Cardiac muscle cell (in vitro differentiated cells and primary cell): ENCODE measurements at regions not wholly inside any gene's neighbourhood (a gene's known extent, or its start where the extent isn't known, plus 50 kb on each side); places are given as distances from the start of the nearest gene placed in this dataset.

ENCODE experiments used
- DNase-seq, 2 donors: peaks; one replicate each; pipeline versions ENCODE4 v3.0.0 to v3.0.0-alpha.2; 2010 to 2017; ENCODE audit warnings: low read depth in 1 of 2, low spot score in 1 of 2
- H3K27ac ChIP-seq: fragments of 200-600 bp; sonication (generic); 2 replicates; pipeline ENCODE4 v1.5.1; 2016
- H3K27me3 ChIP-seq: fragments of 200-600 bp; sonication (generic); 2 replicates; pipeline ENCODE4 v1.6.0; 2016; ENCODE audit warnings: control low read depth
- H3K36me3 ChIP-seq: fragments of 200-600 bp; sonication (generic); 2 replicates; pipeline ENCODE4 v1.5.1; 2016; ENCODE audit warnings: control low read depth
- H3K4me1 ChIP-seq: fragments of 200-600 bp; sonication (generic); 2 replicates; pipeline ENCODE4 v1.8.1; 2017; ENCODE audit warnings: low read depth, mild to moderate bottlenecking, mixed run types
- H3K4me3 ChIP-seq: fragments of 200-600 bp; sonication (generic); 2 replicates; pipeline ENCODE4 v1.5.1; 2016; ENCODE audit warnings: mild to moderate bottlenecking
- H3K9me3 ChIP-seq: fragments of 200-600 bp; sonication (generic); 2 replicates; pipeline ENCODE4 v1.5.1; 2017; ENCODE audit warnings: low read depth, mild to moderate bottlenecking, control low read depth
- CTCF ChIP-seq: IDR thresholded peaks from 2 replicates; pipeline ENCODE4 v1.5.1; 2012; ENCODE audit warnings: low read depth, mild to moderate bottlenecking, low read length

- Histone ChIP-seq H3K4me1 (no peaks in the 10 kb centered on the region), H3K27ac (peak overlapping the region; percentile 9), H3K9me3 (no peaks in the 10 kb centered on the region), H3K27me3 (no peaks in the 10 kb centered on the region), H3K4me3 (no peak overlapping the region), H3K36me3 (no peaks in the 10 kb centered on the region)
- TF ChIP-seq CTCF = no peak
- no peak for DNase-seq
Measured at GRCh38 chr6:139439349-139439748, 64.9 kb upstream of the CITED2 start.

DNA sequence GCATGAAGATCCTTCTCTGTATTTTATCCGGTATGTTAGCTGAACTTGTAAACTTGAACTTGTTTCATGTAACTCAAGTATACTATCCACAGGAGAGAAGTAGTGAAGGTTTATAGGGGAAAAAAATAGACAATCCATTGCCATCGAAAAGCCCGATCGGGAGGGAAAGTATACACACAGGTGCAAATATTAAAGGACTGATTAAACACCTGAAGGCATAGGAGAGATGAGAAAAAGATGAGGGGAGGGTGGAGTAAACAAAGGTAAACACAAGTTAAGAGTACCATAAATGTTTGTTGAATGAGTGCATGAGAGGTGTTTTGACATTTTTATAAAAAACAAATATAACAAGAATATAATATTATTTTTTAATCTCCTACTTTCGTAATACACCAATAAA lies 64.3 kb upstream of the CITED2 start:
- no peak for TF ChIP-seq CTCF
- Histone ChIP-seq H3K4me1 (no peaks in the 10 kb centered on the region), H3K4me3 (no peak overlapping the region), H3K27ac (no peak overlapping the region), H3K9me3 (no peaks in the 10 kb centered on the region), H3K36me3 (no peaks in the 10 kb centered on the region), H3K27me3 (no peaks in the 10 kb centered on the region)
- DNase-seq = no peak

- Histone ChIP-seq H3K27ac (no peak overlapping the region), H3K4me3 (no peak overlapping the region), H3K4me1 (no peaks in the 10 kb centered on the region), H3K36me3 (no peaks in the 10 kb centered on the region), H3K9me3 (no peaks in the 10 kb centered on the region), H3K27me3 (no peaks in the 10 kb centered on the region)
- TF ChIP-seq CTCF = no peak
- DNase-seq = no peak
Measured at GRCh38 chr6:139436957-139437348, 62.5 kb upstream of the CITED2 start.

DNA sequence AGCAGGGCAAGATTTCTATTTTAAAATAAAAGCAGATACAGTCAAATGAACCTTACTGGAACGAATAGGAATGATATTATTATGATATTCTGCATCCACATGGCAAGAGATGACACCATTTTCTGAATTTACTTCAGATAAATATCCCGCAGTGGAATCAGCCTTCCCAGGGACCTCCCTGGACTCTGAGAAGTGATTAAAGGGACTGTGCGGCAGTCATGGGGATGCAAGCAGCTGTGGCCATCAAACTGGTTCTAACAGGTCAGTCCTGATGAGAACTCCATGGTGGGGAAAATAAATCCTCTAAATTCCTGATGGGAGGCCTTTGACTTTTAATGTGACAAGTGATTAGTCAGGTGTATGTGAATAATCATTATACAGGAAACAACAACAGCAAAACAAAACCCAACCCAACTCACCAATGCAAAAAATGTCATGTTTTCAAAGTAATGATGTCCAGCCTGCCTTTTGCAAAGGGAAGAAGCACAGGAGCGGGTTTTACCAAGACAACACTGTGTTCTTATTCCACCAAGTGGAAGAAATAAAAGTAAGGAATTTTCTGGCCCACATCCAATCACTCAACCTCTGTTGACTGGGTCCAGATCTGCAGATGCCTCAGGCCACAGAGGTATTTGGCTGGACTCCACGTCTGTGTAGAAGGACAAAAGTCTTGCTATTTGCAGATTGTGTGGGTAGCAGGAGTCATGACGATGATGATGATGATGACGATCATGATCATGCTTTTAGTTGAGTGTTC lies 61.9 kb upstream of the CITED2 start:
- Histone ChIP-seq H3K27me3 (no peaks in the 10 kb centered on the region), H3K36me3 (no peaks in the 10 kb centered on the region), H3K9me3 (no peaks in the 10 kb centered on the region), H3K4me1 (no peaks in the 10 kb centered on the region), H3K27ac (no peak overlapping the region), H3K4me3 (no peak overlapping the region)
- DNase-seq = peak in 1 of 2 donors; percentile 13
- no peak for TF ChIP-seq CTCF

GRCh38 chr6:139433631-139434419 lies 59.4 kb upstream of the CITED2 start:
- DNase-seq = no peak
- Histone ChIP-seq H3K4me3 (no peak overlapping the region), H3K27me3 (no peaks in the 10 kb centered on the region), H3K9me3 (no peaks in the 10 kb centered on the region), H3K27ac (no peak overlapping the region), H3K4me1 (peaks cover 5% of the 10 kb centered on the region), H3K36me3 (no peaks in the 10 kb centered on the region)
- TF ChIP-seq CTCF = no peak
